Prostate gland (tissue), 2 donors: ENCODE measurements at regions not wholly inside any gene's neighbourhood (a gene's known extent, or its start where the extent isn't known, plus 50 kb on each side); places are given as distances from the start of the nearest gene placed in this dataset.

Experiments
- DNase-seq: peaks from one replicate; pipeline ENCODE4 v3.0.0-alpha.2; 2019; ENCODE audit warnings: low spot score
- H3K27ac ChIP-seq, 2 donors: fragments of 200-600 bp; sonication (generic); 2 replicates each; pipeline ENCODE4 v1.5.1; 2017 to 2019
- H3K27me3 ChIP-seq: fragments of 200-600 bp; sonication (generic); replicated peaks from 2 replicates; pipeline ENCODE4 v1.5.1; 2019; ENCODE audit not compliant: insufficient read depth
- H3K36me3 ChIP-seq, 2 donors: fragments of 200-600 bp; sonication (generic); 1 replicate in 1 of 2; 2 replicates in 1 of 2; pipeline versions ENCODE4 v1.5.1 to v1.8.1; 2017 to 2019
- H3K4me1 ChIP-seq: fragments of 200-600 bp; sonication (generic); replicated peaks from 2 replicates; pipeline ENCODE4 v1.5.1; 2019
- H3K4me3 ChIP-seq, 2 donors: fragments of 200-600 bp; sonication (generic); 2 replicates each; pipeline ENCODE4 v1.5.1; 2017 to 2019
- H3K9me3 ChIP-seq: fragments of 200-600 bp; sonication (generic); 2 replicates; pipeline ENCODE4 v1.5.1; 2017
- CTCF ChIP-seq, 4 experiments: fragments of 200-600 bp in 2 of 4; fragments of 450-650 bp in 2 of 4; sonication (generic) in 2 of 4; IDR thresholded peaks; 1 replicate in 3 of 4; 2 replicates in 1 of 4; pipeline ENCODE4 v1.5.1; 2016 to 2019; ENCODE audit warnings: antibody characterized with exemption in 4 of 4, mild to moderate bottlenecking in 2 of 4, moderate library complexity in 2 of 4
- POLR2A ChIP-seq: fragments of 450-650 bp; IDR thresholded peaks from one replicate; pipeline ENCODE4 v1.6.1; 2016; ENCODE audit warnings: antibody characterized with exemption, mild to moderate bottlenecking
- POLR2AphosphoS5 ChIP-seq: sonication (generic); formaldehyde crosslinking; IDR thresholded peaks from one replicate; pipeline ENCODE4 v1.6.1; 2017; ENCODE audit warnings: antibody characterized with exemption
- WGBS: methylation state at CpG from one replicate; pipeline ENCODE4 v1.1.5; 2018; 5-methylcytosine and 5-hydroxymethylcytosine counted together
- intact Hi-C: fragments of 100-400 bp; cut with DNase I; formaldehyde crosslinking; loops from one replicate; pipeline ENCODE4 v1.14.2; 2022

- no peaks in the 10 kb centered on the region for H3K36me3 ChIP-seq
- no peaks in the 10 kb centered on the region for H3K4me1 ChIP-seq
- 80% methylated on average over 4 of the region's 4 CpGs for WGBS
- H3K4me3 ChIP-seq: no peak overlapping the region
- no peak for TF ChIP-seq POLR2AphosphoS5
- no peak for TF ChIP-seq CTCF (IDR thresholded peaks at IDR 0.05)
- no peak for TF ChIP-seq POLR2A
- no peak overlapping the region for H3K27ac ChIP-seq
- H3K27me3 ChIP-seq: no peaks in the 10 kb centered on the region
- DNase-seq: no peak
- intact Hi-C loops: no loop called here
- H3K9me3 ChIP-seq: no peaks in the 10 kb centered on the region
Observed at GRCh38 chr2:52456561-52457377, 1310.8 kb upstream of the CHAC2 start.

GRCh38 chr2:52454962-52455361 lies 1312.6 kb upstream of the CHAC2 start:
- TF ChIP-seq POLR2AphosphoS5 (no peak), CTCF (IDR thresholded peaks at IDR 0.05) (no peak), POLR2A (no peak)
- intact Hi-C loops: no loop called here
- H3K9me3 ChIP-seq: no peaks in the 10 kb centered on the region
- no peak for DNase-seq
- no peak overlapping the region for H3K4me3 ChIP-seq
- H3K36me3 ChIP-seq: no peaks in the 10 kb centered on the region
- no peak overlapping the region for H3K27ac ChIP-seq
- H3K4me1 ChIP-seq: no peaks in the 10 kb centered on the region
- H3K27me3 ChIP-seq: no peaks in the 10 kb centered on the region

GRCh38 chr2:52452201-52452600 lies 1315.4 kb upstream of the CHAC2 start:
- H3K27me3 ChIP-seq: no peaks in the 10 kb centered on the region
- H3K27ac ChIP-seq: no peak overlapping the region
- H3K9me3 ChIP-seq: no peaks in the 10 kb centered on the region
- H3K36me3 ChIP-seq: no peaks in the 10 kb centered on the region
- H3K4me3 ChIP-seq: no peak overlapping the region
- 90% methylated on average over 4 of the region's 4 CpGs for WGBS
- DNase-seq: no peak
- TF ChIP-seq CTCF (IDR thresholded peaks at IDR 0.05): no peak
- no peak for TF ChIP-seq POLR2AphosphoS5
- no peak for TF ChIP-seq POLR2A
- H3K4me1 ChIP-seq: no peaks in the 10 kb centered on the region
- intact Hi-C loops: no loop called here

GRCh38 chr2:52445686-52446085 lies 1321.9 kb upstream of the CHAC2 start:
- no peaks in the 10 kb centered on the region for H3K36me3 ChIP-seq
- no peak for TF ChIP-seq CTCF (IDR thresholded peaks at IDR 0.05)
- TF ChIP-seq POLR2AphosphoS5: no peak
- TF ChIP-seq POLR2A: no peak
- no peaks in the 10 kb centered on the region for H3K9me3 ChIP-seq
- no peak overlapping the region for H3K4me3 ChIP-seq
- H3K27me3 ChIP-seq: no peaks in the 10 kb centered on the region
- intact Hi-C loops: no loop called here
- no peak overlapping the region for H3K27ac ChIP-seq
- no peak for DNase-seq
- no peaks in the 10 kb centered on the region for H3K4me1 ChIP-seq

GRCh38 chr2:52431352-52431760 lies 1336.2 kb upstream of the CHAC2 start:
- no peak for TF ChIP-seq CTCF (IDR thresholded peaks at IDR 0.05)
- no peak for TF ChIP-seq POLR2A
- TF ChIP-seq POLR2AphosphoS5: no peak
- no peak for DNase-seq
- H3K4me3 ChIP-seq: no peak overlapping the region
- no peaks in the 10 kb centered on the region for H3K9me3 ChIP-seq
- H3K36me3 ChIP-seq: no peaks in the 10 kb centered on the region
- intact Hi-C loops: no loop called here
- H3K4me1 ChIP-seq: no peaks in the 10 kb centered on the region
- H3K27me3 ChIP-seq: no peaks in the 10 kb centered on the region
- H3K27ac ChIP-seq: no peak overlapping the region
- WGBS: 95% methylated on average over 12 of the region's 12 CpGs
